ENCODE measurements at regions not wholly inside any gene's neighbourhood (a gene's known extent, or its start where the extent isn't known, plus 50 kb on each side); places are given as distances from the start of the nearest gene placed in this dataset.
"Not testable (repeated sequence)": the region's sequence is repeated elsewhere in the genome, so short reads cannot be mapped to it uniquely, and the experiment has no call there.

DNA sequence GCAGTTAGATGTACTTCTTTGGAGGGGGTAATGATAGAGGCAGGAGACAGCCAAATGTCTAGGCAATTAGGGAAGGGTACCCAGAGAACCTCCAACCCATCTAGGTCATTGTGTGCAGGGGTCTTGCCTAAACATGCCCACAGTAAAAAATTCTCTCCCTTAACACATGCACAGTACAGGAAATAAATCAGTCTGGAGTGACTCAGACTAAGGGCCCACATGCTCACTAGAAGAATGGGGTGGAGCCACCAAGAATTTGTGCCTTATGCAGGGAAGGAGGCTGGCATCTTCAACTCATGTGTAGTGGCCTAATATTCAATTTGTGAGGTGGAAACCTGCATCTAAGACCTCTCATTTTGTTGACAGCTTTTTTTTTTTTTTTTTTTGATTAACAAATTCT, 945.3 kb upstream of the GRIA3 start:
- DNase-seq = no peak

DNA sequence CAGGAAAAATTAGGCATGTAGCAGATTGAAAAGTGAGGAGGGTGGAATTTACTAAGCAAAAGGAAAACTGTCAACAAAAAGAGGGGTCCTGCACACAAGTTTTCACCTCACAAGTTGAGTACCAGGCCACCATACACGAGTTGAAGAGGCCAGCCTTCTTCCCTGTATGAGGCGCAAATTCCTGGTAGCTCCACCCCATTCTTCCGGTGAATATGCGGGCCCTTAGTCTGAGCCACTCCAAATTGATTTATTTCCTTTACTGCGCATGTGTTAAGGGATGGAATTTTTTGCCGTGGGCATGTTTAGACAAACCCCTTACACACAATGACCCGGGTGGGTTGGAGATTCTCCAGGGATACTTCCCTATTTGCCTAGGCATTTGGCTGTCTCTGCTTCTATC, 942.1 kb upstream of the GRIA3 start:
- no peak for DNase-seq

DNA sequence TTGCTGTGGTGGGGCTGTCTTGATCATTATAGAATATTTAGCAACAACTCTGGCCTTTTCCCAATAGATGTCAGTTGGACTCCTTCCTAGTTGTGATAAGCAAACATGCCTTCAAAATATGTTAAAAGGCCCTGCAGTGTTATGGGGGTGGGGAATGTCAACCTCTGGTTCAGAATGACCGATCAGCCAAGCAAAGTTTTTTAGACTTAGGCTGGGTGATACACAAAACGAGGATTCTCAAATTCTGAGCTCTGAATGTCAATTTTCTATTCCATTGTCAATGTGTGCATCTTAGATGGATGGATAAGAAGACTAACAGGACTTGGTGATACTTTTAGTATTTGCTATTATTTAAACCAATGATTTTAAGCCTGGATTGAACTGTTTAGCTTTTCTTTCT, 940.0 kb upstream of the GRIA3 start:
- DNase-seq = no peak

DNA sequence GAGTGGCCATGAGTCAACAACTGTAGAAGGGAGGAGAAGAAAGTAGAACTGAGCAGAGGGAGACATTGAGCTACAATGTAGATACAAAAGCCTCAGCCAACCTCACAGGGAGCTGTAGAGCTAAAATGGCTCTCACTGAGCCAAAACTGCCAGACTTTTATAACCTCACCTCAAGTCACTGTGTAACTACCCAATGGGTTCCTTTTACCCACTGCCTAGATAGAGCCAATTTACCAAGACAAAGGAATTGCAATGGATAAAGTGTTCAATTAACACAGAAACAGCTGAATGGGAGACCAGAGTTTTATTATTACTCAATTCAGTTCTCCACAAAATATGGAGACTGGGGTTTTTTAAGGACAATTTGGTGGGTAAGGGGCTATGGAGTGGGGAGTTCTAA, 938.9 kb upstream of the GRIA3 start:
- no peak for DNase-seq

DNA sequence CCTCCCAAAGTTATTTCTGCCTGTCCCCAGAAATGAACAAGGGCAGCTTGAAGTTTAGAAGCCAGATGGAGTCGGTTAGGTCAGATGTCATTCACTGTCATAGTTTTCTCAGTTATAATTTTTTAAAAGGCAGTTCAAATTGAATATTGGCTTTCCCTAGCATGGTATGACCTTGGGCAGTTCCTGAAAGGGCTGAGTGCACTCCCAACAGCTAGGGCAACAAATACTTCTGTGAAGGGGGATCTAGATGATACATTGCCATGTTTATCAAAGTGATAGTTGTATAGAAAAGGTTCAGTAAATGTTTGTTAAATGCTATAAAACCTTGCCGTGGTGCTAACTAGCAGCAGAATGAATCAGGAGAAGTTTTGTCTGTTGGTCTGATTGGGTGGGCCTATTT, 938.1 kb upstream of the GRIA3 start:
- DNase-seq = no peak

DNA sequence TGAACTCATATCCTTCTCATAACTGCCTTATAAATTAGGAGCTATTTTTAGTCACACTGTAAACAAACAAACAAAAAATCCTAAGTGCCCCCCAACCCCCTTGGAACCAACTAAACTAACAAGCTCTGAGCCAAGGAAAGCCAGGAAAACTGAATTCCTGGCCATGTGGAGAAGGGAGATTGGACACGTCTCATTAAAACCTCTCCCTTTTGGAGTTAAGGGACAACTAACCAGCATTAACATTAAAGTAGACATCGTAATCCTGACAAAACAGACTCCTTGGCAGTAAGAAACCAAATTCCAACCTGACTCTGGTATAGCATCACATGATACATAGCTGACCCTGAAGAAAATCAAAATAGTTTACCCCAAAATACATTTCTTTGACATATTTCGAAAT, 937.1 kb upstream of the GRIA3 start:
- DNase-seq = no peak

DNA sequence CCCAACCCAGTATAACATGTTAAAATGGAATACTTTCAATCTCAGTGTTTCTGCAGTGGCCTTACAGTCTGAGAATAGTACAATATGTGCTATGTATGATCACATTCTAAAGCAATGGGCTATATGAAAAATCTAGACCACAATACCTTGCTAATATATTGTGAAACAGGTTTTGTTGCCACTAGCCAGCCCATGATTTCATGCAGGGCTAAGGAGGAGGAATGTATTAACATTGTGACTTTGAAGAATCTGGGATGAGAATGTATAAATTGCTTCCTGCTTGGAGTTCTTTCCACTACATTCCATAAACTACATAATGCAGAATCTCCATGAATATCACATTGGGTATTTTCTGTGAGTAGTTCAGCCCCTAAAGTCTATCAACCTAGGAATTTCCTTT, 935.4 kb upstream of the GRIA3 start:
- DNase-seq = no peak

DNA sequence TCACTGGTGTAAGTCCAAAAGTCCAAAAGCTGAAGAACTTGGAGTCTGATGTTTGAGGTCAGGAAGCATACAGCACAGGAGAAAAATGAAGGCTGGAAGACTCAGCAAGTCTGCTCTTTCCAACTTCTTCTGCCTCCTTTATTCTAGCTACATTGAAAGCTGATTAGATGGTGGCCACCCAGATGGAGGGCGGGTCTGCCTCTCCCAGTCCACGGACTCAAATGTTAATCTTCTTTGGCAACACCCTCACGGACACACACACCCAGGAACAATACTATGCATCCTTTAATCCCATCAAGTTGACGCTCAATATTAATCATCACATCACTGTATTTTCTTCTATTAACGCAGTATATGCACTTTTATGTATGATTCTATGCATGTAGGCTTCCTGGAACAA, 931.6 kb upstream of the GRIA3 start:
- DNase-seq = no peak

DNA sequence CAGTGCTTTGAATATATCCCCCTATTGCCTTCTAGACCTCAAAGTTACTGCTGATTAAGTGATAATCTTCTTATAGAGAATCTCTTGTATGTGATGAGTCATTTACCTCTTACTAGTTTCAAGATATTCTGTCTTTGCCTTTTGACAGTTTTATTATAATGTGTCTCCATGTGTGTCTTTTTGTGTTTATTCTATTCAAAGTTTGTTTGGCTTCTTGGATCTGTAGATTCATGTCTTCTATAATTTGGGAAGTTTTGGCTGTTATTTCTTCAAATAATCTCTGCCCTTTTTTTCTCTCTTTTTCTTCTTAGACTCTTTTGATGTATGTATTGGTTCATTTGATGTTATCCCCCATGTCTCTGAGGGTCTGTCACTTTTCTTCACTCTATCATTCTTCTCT, 915.7 kb upstream of the GRIA3 start:
- no peak for DNase-seq

DNA sequence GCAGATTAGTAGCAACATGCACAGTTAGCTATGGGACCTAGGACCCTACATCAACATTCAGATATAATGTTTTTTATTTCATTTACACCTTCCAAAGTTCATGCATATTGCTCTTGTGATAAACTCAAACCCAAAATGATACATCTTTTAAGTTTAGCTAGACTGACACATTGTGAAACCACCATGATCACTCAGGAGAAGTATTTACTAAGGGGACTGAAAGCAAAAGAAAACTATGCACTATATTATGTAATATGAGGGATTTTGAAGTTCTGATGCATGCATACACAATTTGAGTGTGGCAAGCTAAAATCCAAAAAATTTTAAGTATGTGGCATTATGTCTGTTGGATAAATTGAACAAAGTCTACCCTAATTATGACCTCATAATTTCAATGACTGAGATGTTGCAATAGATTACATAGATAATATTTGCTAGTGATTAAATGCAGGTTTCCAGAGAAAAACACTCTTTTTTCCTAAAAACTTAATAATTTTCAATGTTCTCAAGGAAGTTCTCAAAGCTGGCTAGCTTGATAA, 914.8 kb upstream of the GRIA3 start:
- DNase-seq = no peak

DNA sequence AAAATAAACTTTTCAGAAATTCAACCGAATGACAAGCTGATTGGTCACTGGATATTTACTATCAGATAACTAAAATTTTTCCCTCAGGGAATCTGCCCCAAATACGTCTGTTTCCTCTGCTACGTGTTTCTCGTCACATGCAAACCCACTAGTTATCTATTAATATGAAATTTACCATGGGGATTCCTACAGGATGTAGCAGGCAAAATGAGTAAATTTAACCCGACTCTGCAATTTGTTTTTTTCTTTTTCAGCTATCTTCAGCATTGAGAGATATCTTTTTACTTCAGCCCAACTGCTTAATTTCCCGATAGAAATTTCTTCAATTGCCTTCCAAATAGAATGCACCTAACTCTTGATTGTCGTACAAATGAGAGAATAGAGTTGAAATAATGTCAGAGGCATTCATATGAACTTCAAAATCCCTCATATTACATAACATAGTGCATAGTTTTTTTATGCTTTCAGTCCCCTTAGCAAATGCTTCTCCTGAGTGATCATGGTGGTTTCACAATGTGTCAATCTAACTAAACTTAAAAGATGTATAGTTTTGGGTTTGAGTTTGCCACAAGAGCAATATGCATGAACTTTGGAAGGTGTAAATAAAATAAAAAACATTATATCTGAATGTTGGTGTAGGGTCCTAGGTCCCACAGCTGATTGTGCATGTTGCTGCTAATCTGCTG, 913.1 kb upstream of the GRIA3 start:
- DNase-seq = no peak

DNA sequence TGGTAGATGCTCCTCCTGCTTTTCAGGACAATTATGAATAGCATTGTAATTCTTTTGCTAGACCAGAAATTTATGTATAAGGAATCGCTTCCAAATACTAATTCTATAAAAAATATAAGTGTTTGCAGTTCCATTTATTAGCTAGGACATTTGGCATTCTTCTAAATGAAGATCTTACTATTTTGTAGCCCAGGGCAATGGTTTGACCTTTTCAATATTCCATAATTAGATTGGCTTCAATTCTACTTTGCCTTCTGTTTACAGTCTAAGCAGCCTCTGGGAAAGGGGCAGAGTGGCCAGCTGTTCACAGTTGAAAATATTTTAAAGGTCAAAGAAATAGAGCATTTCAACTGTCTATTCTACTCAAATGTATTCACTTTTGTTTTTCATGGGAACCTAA, 912.1 kb upstream of the GRIA3 start:
- no peak for DNase-seq

DNA sequence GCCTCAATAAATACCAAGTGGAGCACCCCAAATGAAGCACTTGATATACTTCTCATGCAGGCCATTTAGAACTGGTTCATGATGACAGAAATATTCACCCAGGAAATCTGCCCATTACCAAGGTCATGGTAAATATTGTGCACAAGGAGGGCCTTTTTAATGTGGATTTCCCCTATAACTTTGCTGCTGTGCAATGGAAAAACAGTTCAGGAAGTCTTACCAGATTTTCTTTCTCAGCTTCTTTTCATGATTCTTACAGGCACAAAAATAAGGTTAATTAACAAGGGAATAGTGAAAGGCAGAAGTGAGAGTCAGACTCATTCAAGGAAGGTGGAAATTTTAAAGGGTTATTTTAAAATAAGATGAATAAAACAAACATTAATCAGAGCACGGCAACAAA, 904.3 kb upstream of the GRIA3 start:
- no peak for DNase-seq

DNA sequence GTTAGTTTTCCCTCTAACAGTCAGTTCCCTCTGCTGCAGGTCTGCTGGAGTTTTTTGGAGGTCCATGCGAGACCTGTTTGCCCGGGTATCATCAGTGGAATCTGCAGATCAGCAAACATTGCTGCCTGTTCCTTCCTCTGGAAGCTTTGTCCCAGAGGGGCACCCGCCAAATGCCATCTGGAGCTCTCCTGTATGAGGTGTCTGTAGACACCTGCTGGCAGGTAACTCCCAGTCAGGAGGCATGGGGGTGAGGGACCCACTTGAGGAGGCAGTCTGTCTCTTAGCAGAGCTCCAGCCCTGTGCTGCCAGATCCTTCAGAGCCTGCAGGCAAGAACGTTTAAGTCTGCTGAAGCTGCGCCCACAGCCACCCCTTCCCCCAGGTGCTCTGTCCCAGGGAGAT, 884.3 kb upstream of the GRIA3 start:
- DNase-seq = not testable (repeated sequence)

DNA sequence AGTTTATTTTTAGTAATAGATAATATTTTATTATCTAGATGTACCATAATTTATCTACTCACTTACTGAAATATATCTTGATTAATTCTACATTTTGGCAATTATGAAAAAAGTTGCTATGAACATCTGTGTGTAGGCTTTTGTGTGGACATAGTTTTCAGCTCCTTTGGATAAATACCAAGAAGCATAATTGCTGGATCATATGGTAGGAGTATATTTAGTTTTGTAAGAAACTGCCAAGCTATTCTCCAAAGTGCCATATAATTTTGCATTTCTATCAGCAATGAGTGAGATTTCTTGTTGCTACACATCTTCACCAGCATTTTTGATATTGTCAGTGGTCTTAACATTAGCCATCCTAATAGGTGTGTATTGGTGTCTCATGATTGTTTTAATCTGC, 882.6 kb upstream of the GRIA3 start:
- no peak for DNase-seq

DNA sequence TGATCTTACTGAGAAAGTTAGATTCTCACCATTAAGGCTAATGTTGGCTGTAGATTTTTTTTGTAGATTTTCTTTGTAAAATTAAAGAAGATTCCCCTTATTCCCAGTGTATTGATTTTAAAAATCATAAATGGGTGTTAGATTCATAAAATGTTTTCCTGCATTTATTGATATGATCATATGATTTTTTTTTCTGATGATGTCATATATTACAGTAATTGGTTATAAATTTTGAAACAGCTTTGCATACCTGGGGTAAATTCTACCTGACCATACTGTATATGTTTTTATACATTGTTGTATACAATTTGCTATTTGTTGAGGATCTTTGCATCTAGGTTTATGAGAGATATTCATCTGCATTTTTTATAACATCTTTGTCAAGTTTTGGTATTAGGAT, 880.3 kb upstream of the GRIA3 start:
- DNase-seq = no peak

DNA sequence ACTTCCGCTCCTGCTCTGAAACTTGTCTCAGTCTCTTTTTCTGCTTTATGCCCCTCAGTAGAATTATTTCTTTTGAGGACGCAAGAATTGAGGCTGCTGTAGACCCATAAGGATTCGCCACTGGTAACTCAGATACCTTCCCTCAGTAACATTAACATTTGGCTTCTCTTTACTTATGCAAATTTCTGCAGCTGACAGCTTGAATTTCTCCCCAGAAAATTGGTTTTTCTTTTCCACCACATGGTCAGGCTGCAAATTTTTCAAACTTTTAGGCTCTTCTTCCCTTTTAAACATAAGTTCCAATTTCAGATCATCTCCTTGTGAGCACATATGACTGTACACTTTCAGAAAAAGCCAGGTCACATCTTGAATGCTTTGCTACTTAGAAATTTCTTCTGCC, 839.3 kb upstream of the GRIA3 start:
- no peak for DNase-seq

DNA sequence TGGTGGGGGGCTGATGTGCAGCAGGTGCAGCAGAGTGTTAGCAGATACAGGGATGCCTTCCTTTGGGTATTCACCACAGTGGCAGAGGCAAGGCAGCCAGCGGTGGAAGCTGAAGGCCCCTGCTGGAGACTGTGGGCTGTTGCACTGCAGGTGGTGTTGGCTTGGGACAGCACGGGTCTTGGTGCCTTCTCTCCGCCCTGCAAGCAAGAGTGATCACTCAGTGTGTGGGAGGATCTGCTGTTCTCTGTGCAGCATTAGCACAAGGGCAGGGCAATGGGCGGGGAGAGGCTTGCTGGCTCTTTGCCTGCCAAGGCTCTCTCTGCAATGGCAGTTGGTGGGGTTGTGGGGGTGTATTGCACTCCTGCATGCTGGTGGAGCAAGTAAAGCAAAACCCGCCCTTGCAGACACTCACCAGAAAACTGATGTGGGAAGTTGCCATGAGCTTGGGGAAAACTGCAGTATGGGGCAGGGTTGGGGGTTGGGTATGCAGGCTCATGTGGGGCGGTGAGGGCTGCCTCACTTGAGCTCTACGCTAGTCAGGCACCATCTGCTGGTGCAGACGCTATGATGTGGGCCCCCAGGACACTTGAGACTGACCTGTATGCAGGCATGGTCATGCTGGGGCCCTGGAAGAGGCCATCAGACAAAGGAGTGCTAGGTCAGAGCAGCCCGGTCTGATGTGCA, 820.8 kb upstream of the GRIA3 start:
- DNase-seq = no peak

DNA sequence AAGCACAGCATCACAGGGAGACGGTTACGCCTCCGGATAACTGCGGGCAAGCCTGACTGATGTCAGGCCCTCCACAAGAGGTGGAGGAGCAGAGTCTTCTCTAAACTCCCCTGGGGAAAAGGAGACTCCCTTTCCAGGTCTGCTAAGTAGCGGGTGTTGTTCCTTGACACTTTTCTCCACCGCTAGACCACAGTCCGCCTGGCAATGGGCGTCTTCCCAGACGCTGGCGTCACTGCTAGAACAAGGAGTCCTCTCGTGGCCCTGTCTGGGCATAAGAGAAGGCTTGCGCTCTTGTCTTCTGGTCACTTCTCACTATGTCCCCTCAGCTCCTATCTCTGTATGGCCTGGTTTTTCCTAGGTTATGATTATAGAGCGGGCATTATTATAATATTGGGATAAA, 808.5 kb upstream of the GRIA3 start:
- not testable (repeated sequence) for DNase-seq

DNA sequence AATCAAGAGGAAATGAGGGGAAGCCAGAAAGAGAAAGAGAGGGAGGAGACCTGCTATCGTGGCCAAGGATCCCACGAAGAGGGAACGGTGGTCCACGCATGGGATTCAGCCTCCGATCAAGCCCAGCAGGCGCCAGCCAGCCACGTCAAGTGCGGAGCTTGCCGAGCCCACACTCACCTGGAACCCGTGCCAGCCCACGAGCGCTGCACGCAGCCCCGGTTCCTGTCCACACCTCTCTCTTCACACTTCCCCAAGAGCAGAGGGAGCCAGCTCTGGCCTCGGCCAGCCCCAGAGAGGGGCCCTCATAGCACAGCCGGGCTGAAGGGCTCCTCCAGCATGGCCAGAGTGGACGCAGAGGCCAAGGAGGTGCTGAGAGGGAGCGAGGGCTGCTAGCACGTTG, 795.1 kb upstream of the GRIA3 start:
- no peak for DNase-seq

DNA sequence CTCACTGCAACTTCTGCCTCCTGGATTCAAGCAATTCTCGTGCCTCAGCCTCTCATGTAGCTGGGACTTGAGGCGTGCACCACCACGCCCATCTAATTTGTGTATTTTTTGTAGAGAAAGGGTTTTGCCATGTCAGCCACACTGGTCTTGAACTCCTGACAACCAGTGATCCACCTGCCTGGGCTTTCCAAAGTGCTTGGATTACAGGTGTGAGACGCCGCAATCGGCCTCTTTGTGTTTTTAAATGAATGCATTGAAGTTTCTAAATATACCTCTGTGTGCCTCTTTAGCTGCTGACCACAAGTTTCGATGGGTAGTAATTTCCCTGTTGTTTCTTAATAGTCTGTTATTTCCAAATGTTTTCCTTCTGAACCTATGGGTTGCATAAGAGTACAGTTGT, 765.3 kb upstream of the GRIA3 start:
- DNase-seq = no peak

DNA sequence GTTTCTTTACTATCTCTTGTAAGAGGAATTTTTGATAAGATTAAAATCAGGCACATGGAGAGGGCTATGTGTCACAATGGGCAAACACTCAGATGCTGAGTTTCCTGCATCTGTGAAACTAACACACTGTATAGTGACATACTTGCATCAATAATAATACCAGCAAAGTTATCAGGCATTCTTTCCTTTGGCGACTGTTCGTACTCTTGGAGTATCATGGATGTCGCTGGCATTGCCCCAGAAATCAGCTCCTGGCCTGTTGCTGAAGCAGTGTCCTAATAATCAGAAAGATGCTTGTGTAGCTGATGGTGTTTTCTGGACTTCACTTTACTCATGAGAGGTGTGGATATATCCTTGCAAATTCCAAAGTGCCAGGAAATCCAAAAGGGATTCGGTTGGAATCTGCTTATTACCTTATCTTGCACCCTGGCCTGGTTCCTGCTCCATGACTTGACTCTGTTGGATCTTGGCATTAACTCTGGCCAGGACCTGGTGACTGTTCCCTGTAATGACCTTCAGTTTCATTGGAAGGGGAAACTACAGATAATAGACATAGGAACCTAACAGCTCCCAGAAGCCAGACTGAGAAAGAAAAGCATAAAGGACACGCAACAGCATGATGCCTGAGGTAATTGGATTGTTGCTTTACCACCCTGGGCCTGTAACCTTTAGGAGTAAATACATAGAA, 762.5 kb upstream of the GRIA3 start:
- no peak for DNase-seq

DNA sequence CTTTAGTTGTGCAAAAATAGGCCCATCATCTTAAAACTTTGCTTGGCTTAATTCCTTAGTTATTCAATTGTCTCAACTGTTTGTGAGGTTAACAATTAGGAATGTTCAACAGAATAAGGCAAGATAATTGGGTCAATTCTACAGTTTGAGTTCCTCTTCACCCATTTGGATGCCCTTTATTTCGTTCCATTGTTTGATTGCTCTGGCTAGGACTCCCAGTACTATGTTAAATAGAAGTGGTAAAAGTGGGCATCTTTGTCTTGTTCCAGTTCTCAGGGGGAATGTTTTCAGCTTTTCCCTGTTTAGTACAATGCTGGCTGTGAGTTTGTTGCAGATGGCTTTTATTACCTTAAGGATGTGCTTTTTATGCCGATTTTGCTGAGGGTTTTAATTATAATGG, 761.5 kb upstream of the GRIA3 start:
- no peak for DNase-seq

DNA sequence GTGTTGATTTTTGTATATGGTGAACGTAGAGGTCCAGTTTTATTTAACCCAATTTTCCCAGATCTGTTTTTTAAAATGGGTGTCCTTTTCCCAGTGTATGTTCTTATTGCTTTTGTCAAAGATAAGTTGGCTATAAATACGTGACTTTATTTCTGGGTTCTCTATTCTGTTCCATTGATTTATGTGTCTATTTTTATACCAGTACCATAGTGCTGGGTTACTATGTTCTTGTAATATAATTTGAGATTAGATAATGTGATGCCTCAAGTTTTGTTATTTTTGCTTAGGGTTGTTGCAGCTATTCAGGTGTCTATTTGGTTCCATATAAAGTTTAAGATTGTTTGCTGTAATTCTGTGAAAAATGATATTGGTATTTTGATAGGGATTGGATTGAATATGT, 749.1 kb upstream of the GRIA3 start:
- DNase-seq = no peak
